Central memory CD8-positive, alpha-beta T cell (primary cell): ENCODE measurements at regions not wholly inside any gene's neighbourhood (a gene's known extent, or its start where the extent isn't known, plus 50 kb on each side); places are given as distances from the start of the nearest gene placed in this dataset.
"Not testable (repeated sequence)": the region's sequence is repeated elsewhere in the genome, so short reads cannot be mapped to it uniquely, and the experiment has no call there.

Experiments used
- ATAC-seq: fragments of 150-1000 bp; cut with Tn5 transposase; replicated peaks from 2 replicates; pipeline ENCODE4 v1.10.0; 2022; ENCODE audit warnings: mild to moderate bottlenecking, moderate FRiP score, moderate number of reproducible peaks; ENCODE audit not compliant: poor library complexity, severe bottlenecking; ENCODE audit errors: extremely low read depth
- DNase-seq, 2 donors: peaks; one replicate each; pipeline ENCODE4 v3.0.0; 2021; ENCODE audit warnings: low spot score in 2 of 2
- H3K27ac Mint-ChIP-seq: one replicate; pipeline ENCODE4 v1.8.0; 2022; ENCODE audit warnings: low read depth, mild to moderate bottlenecking, moderate library complexity, mixed read lengths
- H3K27me3 Mint-ChIP-seq: one replicate; pipeline ENCODE4 v1.8.0; 2022; ENCODE audit warnings: mixed read lengths
- H3K36me3 Mint-ChIP-seq: one replicate; pipeline ENCODE4 v1.8.0; 2022; ENCODE audit warnings: mild to moderate bottlenecking, moderate library complexity, mixed read lengths; ENCODE audit not compliant: insufficient read depth
- H3K4me1 Mint-ChIP-seq: one replicate; pipeline ENCODE4 v1.8.0; 2022; ENCODE audit warnings: mixed read lengths
- H3K4me3 Mint-ChIP-seq: one replicate; pipeline ENCODE4 v1.8.0; 2022; ENCODE audit warnings: mild to moderate bottlenecking, moderate library complexity, mixed read lengths
- H3K9me3 Mint-ChIP-seq: one replicate; pipeline ENCODE4 v1.8.0; 2022; ENCODE audit warnings: mixed read lengths

- DNase-seq, H3K4me1 Mint-ChIP-seq, H3K4me3 Mint-ChIP-seq, H3K36me3 Mint-ChIP-seq, H3K9me3 Mint-ChIP-seq, ATAC-seq, H3K27ac Mint-ChIP-seq: not testable (repeated sequence)
- H3K27me3 Mint-ChIP-seq, result peaks cover 11% of the 10 kb centered on the region
These were observed 285.6 kb upstream of the FN1 start for GRCh38 chr2:215721515-215721914.

GRCh38 chr2:215718890-215719289 lies 283.0 kb upstream of the FN1 start:
- no peaks in the 10 kb centered on the region for H3K36me3 Mint-ChIP-seq
- H3K9me3 Mint-ChIP-seq, result peaks cover 4% of the 10 kb centered on the region
- no peak for DNase-seq
- no peaks in the 10 kb centered on the region for H3K4me1 Mint-ChIP-seq
- no peak overlapping the region for H3K27ac Mint-ChIP-seq
- H3K27me3 Mint-ChIP-seq, result peaks cover 10% of the 10 kb centered on the region
- H3K4me3 Mint-ChIP-seq, result no peak overlapping the region
- no peak for ATAC-seq

GRCh38 chr2:215718436-215718835 lies 282.6 kb upstream of the FN1 start:
- Mint-ChIP-seq H3K27ac (no peak overlapping the region), H3K4me1 (no peaks in the 10 kb centered on the region), H3K36me3 (no peaks in the 10 kb centered on the region), H3K9me3 (peaks cover 4% of the 10 kb centered on the region), H3K4me3 (no peak overlapping the region), H3K27me3 (peaks cover 12% of the 10 kb centered on the region)
- no peak for ATAC-seq
- DNase-seq, result no peak

GRCh38 chr2:215717501-215718381 lies 281.9 kb upstream of the FN1 start:
- peaks cover 19% of the 10 kb centered on the region for H3K27me3 Mint-ChIP-seq
- H3K27ac Mint-ChIP-seq, result no peak overlapping the region
- H3K9me3 Mint-ChIP-seq, result peaks cover 4% of the 10 kb centered on the region
- no peak for DNase-seq
- no peaks in the 10 kb centered on the region for H3K36me3 Mint-ChIP-seq
- no peak for ATAC-seq
- H3K4me1 Mint-ChIP-seq, result no peaks in the 10 kb centered on the region
- H3K4me3 Mint-ChIP-seq, result no peak overlapping the region

GRCh38 chr2:215716956-215717355 lies 281.1 kb upstream of the FN1 start:
- H3K27me3 Mint-ChIP-seq, result peaks cover 23% of the 10 kb centered on the region
- DNase-seq, result no peak
- ATAC-seq, result no peak
- no peaks in the 10 kb centered on the region for H3K36me3 Mint-ChIP-seq
- no peak overlapping the region for H3K27ac Mint-ChIP-seq
- no peaks in the 10 kb centered on the region for H3K4me1 Mint-ChIP-seq
- no peak overlapping the region for H3K4me3 Mint-ChIP-seq
- H3K9me3 Mint-ChIP-seq, result peaks cover 4% of the 10 kb centered on the region

- no peak for ATAC-seq
These were observed 277.3 kb upstream of the FN1 start for GRCh38 chr2:215712871-215713790.

GRCh38 chr2:215712219-215712868 lies 276.5 kb upstream of the FN1 start:
- no peak for ATAC-seq
- no peak for DNase-seq
- peaks cover 23% of the 10 kb centered on the region for H3K27me3 Mint-ChIP-seq
- no peak overlapping the region for H3K27ac Mint-ChIP-seq
- H3K4me1 Mint-ChIP-seq, result no peaks in the 10 kb centered on the region
- H3K9me3 Mint-ChIP-seq, result no peaks in the 10 kb centered on the region
- H3K36me3 Mint-ChIP-seq, result no peaks in the 10 kb centered on the region
- H3K4me3 Mint-ChIP-seq, result no peak overlapping the region

More at GRCh38 chr2:215712871-215713790, 277.3 kb upstream of the FN1 start:
- Mint-ChIP-seq H3K9me3 (no peaks in the 10 kb centered on the region), H3K36me3 (no peaks in the 10 kb centered on the region), H3K4me3 (no peak overlapping the region), H3K27me3 (peaks cover 23% of the 10 kb centered on the region), H3K27ac (no peak overlapping the region), H3K4me1 (no peaks in the 10 kb centered on the region)
- DNase-seq, result no peak

DNA sequence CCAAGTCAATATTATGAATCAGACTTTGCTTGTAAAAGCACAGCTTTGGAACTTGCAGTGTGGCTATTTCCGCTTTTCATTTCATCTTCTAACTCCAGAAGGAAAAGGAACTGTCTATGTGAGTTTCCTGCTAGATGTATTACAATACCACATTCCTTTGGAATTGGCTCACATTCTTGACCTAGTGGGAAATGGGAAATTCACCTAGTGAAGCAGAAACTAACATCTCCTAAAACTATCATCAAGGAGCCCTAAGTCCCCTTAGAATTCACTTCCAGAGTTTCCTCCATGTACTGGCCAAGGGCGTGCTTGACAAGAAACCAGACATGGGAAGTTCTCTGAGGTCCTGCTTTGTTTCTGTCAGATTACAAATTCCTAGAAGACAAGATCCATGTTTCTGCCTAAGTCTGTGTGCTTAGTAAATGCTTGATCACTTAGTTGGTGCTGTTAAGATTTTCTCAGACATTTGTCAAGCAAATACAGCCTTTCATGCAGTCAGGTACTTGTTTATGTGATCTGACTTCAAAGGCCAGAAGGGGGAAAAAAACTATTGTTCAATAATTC lies 275.7 kb upstream of the FN1 start:
- ATAC-seq (no peak), DNase-seq (no peak)
- no peak overlapping the region for H3K4me3 Mint-ChIP-seq
- no peaks in the 10 kb centered on the region for H3K9me3 Mint-ChIP-seq
- H3K27me3 Mint-ChIP-seq, result peaks cover 23% of the 10 kb centered on the region
- no peak overlapping the region for H3K27ac Mint-ChIP-seq
- H3K4me1 Mint-ChIP-seq, result no peaks in the 10 kb centered on the region
- no peaks in the 10 kb centered on the region for H3K36me3 Mint-ChIP-seq

DNA sequence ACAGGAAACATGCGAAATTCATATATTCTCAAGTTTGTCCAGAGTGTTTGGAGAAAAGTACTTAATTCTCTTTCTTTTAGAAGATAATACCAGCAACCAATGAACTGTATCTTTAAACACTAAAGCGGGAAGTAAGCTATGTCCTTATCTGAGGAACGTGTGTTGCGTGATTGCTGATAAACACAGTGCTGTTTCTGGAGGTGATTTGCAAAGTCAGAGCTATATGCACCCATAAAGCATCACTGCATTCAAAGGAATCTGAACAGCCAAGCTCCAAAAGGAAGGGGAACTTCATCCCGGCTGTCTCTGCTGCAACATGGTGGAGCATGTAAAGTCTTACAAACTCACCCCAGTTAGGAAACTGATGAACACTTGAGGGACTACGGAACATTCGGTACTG lies 271.7 kb upstream of the FN1 start:
- ATAC-seq (no peak), DNase-seq (no peak)
- no peak overlapping the region for H3K4me3 Mint-ChIP-seq
- peaks cover 3% of the 10 kb centered on the region for H3K27me3 Mint-ChIP-seq
- H3K4me1 Mint-ChIP-seq, result no peaks in the 10 kb centered on the region
- H3K36me3 Mint-ChIP-seq, result no peaks in the 10 kb centered on the region
- no peak overlapping the region for H3K27ac Mint-ChIP-seq
- no peaks in the 10 kb centered on the region for H3K9me3 Mint-ChIP-seq

DNA sequence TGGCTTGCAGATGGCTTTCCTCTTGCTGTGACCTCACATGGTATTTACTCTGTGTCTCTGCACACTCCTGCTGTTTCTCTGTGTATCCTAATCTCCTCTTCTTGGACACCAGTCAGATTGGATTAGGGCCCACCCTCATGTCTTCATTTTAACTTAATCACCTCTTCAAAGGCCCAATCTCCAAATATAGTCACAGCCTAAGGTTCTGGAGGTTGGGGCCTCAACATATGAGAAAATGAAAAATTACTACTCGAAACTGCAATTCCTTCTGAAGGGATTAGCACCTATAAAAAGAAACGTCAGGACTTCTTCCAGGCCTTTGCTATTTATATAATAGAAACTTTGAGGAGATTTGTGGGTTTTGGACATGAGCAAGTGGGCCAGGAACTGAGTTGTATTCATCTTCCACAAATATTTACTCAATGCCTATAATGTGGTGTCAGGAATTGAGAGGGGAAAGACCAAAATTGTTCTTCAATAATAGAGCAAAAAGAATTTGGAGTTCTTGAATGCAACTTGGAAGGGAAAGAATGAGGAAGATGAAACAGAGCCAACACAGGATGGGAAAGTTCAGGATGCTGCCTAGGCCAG lies 270.0 kb upstream of the FN1 start:
- Mint-ChIP-seq H3K4me1 (no peaks in the 10 kb centered on the region), H3K27ac (no peak overlapping the region), H3K36me3 (no peaks in the 10 kb centered on the region), H3K27me3 (no peaks in the 10 kb centered on the region), H3K4me3 (no peak overlapping the region), H3K9me3 (no peaks in the 10 kb centered on the region)
- ATAC-seq (no peak), DNase-seq (no peak)

GRCh38 chr2:215705281-215705680 lies 269.4 kb upstream of the FN1 start:
- ATAC-seq (no peak), DNase-seq (no peak)
- H3K27ac Mint-ChIP-seq, result no peak overlapping the region
- no peaks in the 10 kb centered on the region for H3K27me3 Mint-ChIP-seq
- H3K4me3 Mint-ChIP-seq, result no peak overlapping the region
- H3K36me3 Mint-ChIP-seq, result no peaks in the 10 kb centered on the region
- no peaks in the 10 kb centered on the region for H3K4me1 Mint-ChIP-seq
- no peaks in the 10 kb centered on the region for H3K9me3 Mint-ChIP-seq
